ENCODE measurements at regions not wholly inside any gene's neighbourhood (a gene's known extent, or its start where the extent isn't known, plus 50 kb on each side); places are given as distances from the start of the nearest gene placed in this dataset.
A peak's percentile ranks its signal among the peaks of the same experiment; 100 is the strongest.

DNA sequence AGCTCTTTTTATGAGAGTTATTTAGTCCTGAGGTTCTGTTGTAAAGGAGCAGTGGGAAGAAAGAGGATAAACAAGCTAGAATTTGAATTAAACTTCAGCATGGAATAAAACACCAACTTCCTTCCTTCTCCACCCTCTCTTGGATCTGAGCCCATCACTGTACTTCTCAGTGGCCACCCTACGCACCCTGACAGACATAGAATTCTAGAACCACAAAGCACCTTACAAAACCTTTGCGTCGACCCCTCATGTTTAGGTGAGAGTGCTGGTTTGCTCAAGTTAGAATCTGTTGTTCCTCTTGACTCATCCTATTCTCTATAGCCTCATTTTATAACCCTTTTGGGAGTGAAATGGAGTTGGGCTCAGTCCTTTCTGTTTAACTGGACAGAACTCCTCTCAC, 84.6 kb upstream of the RPL34 start:
- no peak for DNase-seq (ENCODE audit: low spot score)
- Mint-ChIP-seq H3K4me1 (ENCODE audit: low read depth) (peaks cover 59% of the 10 kb centered on the region), H3K36me3 (ENCODE audit: low read depth) (peaks cover 10% of the 10 kb centered on the region), H3K4me3 (no peak overlapping the region), H3K27ac (no peak overlapping the region), H3K9me3 (no peaks in the 10 kb centered on the region), H3K27me3 (ENCODE audit: low read depth) (no peaks in the 10 kb centered on the region)

DNA sequence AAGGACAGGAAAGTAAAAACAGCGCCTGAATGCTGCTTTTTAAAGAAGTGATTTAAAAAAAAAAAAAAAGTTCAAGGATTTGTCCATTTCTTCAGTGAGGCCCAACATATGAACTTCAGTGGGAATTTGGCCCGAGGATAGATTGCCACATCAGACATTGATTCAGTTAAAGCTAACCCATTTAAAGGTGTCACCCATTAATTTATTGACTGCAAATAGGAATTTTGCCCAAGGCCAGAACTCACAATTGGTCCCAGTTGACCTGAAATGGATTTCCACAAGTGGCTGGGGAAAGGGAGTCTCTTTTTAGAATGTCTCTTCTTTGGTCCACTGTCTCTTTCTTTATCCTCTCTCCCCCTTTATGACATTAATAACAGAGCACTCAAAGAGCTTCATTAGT, 86.5 kb upstream of the RPL34 start:
- H3K27me3 Mint-ChIP-seq (ENCODE audit: low read depth) = no peaks in the 10 kb centered on the region
- H3K27ac Mint-ChIP-seq = no peak overlapping the region
- peaks cover 64% of the 10 kb centered on the region for H3K4me1 Mint-ChIP-seq (ENCODE audit: low read depth)
- DNase-seq (ENCODE audit: low spot score) = no peak
- peaks cover 10% of the 10 kb centered on the region for H3K36me3 Mint-ChIP-seq (ENCODE audit: low read depth)
- H3K4me3 Mint-ChIP-seq = peak overlapping the region; percentile 39
- H3K9me3 Mint-ChIP-seq = no peaks in the 10 kb centered on the region

DNA sequence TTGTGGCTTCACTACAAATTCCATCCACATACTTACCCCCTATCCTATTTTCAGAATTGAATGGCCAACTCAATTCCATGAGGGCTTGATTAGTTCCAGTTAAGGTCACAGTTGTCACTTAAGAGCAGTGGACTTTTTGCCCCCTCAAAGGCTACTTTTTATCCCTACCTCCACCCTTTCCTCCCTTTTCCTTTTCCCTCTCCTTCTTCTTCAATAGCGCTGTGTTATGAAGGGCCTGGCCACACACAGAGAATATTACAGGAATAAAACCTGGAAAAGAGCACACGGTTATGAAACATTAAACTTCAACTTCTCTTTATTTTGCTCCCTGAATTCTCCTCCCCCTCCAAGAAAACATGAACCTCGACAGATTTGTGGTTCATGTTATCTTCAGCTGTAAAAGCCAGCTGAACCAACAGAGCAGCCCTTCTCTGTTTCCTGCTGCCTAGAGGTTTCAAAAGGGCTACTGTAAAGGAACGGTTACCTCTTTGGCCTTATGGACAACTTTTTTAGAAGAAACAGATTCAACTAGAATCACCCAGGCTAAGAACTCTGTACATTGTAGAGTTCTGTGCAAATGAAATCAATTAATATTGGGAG, 87.0 kb upstream of the RPL34 start:
- Mint-ChIP-seq H3K9me3 (no peaks in the 10 kb centered on the region), H3K4me3 (peak overlapping the region; percentile 39), H3K4me1 (ENCODE audit: low read depth) (peaks cover 68% of the 10 kb centered on the region), H3K36me3 (ENCODE audit: low read depth) (peaks cover 10% of the 10 kb centered on the region), H3K27me3 (ENCODE audit: low read depth) (no peaks in the 10 kb centered on the region), H3K27ac (peak overlapping the region; percentile 9)
- DNase-seq (ENCODE audit: low spot score) = no peak

DNA sequence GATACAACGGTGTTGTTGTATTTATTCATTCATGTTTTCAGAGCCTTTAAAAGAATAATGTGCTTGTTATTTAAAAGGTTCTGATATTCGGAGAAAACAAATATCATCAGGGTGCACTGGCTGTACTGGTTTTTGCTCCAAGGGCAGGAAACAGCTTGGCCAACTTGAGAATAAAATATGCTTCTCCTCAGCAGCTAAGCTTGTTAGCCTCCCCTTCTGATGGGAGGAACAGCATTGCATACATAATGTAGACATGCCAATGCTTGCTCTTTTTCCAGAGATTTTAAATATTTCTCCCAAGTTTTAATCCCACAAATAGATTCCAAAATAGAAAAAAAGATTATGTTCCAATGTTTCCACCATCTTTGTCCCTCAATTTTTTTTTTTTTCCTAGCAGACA, 87.6 kb upstream of the RPL34 start:
- Mint-ChIP-seq H3K27ac (no peak overlapping the region), H3K27me3 (ENCODE audit: low read depth) (no peaks in the 10 kb centered on the region), H3K4me1 (ENCODE audit: low read depth) (peaks cover 71% of the 10 kb centered on the region), H3K4me3 (peak overlapping the region; percentile 39), H3K9me3 (no peaks in the 10 kb centered on the region), H3K36me3 (ENCODE audit: low read depth) (peaks cover 6% of the 10 kb centered on the region)
- no peak for DNase-seq (ENCODE audit: low spot score)

DNA sequence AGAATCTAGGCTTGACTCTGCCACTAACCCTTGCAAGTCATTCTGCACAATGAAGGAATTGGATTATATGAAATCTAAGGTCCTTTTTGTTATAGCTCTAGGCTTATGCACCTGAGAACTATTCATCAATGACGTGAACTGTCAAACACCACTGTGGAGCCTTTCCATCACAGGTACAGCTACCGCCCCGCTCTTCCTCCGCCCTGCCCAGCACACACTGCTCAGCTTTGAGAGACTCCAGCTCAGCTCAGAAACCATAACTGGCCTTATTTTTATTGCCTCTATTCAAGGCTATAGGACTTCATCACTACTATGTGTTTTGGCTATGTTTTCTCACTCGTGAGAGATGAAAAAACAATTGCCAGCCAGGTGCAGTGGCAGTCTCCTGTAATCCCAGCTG, 88.2 kb upstream of the RPL34 start:
- Mint-ChIP-seq H3K36me3 (ENCODE audit: low read depth) (peaks cover 9% of the 10 kb centered on the region), H3K4me3 (peak overlapping the region; percentile 62)

DNA sequence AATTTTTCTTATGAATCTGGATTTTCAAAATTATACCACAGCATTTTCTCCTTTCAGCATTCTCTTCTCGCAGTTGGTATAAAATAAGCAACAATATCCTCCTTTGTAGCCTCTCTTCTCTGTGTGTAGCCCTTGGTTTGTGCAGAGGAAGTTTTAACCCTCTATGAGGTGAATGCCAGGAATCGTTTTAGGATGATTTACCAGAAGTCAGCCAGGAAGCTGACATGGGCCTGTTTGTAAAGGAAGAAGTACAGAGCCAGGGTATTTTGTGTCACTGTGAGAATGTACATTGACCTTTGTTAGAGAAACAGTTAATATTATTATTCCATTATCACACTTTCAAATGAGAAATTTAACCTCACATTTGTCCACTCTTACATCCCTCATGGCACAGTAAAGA, 88.9 kb upstream of the RPL34 start:
- peaks cover 71% of the 10 kb centered on the region for H3K4me1 Mint-ChIP-seq (ENCODE audit: low read depth)
- H3K9me3 Mint-ChIP-seq = peaks cover 9% of the 10 kb centered on the region
- H3K36me3 Mint-ChIP-seq (ENCODE audit: low read depth) = peaks cover 14% of the 10 kb centered on the region
- H3K4me3 Mint-ChIP-seq = peak overlapping the region; percentile 62
- DNase-seq (ENCODE audit: low spot score) = no peak
- peak overlapping the region; percentile 62 for H3K27ac Mint-ChIP-seq
- H3K27me3 Mint-ChIP-seq (ENCODE audit: low read depth) = no peaks in the 10 kb centered on the region

More for the DNA sequence above, 88.2 kb upstream of the RPL34 start:
- Mint-ChIP-seq H3K4me1 (ENCODE audit: low read depth) (peaks cover 73% of the 10 kb centered on the region), H3K27ac (no peak overlapping the region), H3K27me3 (ENCODE audit: low read depth) (no peaks in the 10 kb centered on the region), H3K9me3 (peaks cover 4% of the 10 kb centered on the region)
- no peak for DNase-seq (ENCODE audit: low spot score)

DNA sequence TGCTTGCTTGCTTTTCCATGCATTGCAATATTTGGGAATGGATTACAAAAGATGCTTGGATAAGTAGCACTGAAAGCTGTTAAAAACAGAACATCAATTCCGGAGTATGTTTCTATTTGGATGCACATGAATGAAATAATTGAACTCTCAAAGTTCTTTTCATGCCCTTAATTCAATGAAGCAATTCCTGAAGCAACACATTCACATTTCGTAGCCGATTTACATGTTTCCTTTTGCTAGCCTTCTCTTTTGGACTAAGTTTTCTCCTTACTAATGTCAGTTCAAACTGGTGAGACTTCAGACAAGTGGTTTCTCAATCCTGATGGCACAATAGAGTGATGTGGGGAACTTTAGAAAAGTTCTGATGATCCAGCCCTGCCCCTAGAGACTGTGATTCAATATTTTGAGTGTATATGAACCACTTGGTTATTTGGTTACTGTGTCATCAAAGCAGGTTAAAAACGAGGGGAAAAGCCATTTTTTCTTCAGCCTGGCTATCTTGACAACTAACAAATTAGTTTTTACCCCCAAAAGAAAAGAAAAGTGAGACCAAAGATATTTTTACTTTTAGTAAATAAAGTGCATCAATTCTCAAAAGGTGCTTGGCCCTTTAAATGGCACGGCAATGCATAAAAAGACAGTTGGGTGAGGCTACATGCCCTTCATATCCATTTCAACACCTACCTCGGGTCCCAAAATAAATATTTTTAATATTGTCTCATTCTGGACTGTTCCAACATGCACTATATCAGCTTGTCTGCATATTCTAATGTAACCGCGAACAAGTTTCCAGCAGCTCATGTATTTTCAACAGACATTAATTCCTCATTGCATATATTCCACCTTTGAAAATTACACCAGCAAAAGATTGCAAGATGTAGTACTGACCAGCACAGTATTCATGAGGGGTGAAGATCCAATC, 90.1 kb upstream of the RPL34 start:
- Mint-ChIP-seq H3K36me3 (ENCODE audit: low read depth) (peaks cover 16% of the 10 kb centered on the region), H3K9me3 (peaks cover 20% of the 10 kb centered on the region), H3K4me1 (ENCODE audit: low read depth) (peaks cover 68% of the 10 kb centered on the region), H3K27me3 (ENCODE audit: low read depth) (no peaks in the 10 kb centered on the region), H3K4me3 (peak overlapping the region; percentile 16), H3K27ac (no peak overlapping the region)
- no peak for DNase-seq (ENCODE audit: low spot score)

DNA sequence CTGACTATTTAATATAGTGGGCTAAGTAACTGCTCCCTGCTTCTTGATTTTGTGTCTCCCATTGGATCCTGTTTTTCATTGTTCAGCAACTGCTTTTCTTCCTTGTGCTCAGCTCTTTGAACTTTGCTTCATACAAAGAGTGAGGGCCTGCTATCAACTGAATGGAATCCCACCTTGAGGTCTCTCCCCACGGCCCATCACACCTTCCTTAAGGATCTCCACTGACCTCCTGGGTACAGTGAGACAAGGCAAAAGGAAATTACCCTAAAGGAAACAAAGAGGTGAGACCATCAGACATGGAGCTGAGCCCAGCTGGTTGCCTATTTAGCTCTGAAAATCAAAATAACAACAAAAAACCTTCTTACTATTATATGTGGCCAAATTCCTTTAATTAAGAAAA, 91.3 kb upstream of the RPL34 start:
- no peaks in the 10 kb centered on the region for H3K27me3 Mint-ChIP-seq (ENCODE audit: low read depth)
- H3K9me3 Mint-ChIP-seq = peaks cover 28% of the 10 kb centered on the region
- DNase-seq (ENCODE audit: low spot score) = no peak
- H3K36me3 Mint-ChIP-seq (ENCODE audit: low read depth) = peaks cover 20% of the 10 kb centered on the region
- H3K4me3 Mint-ChIP-seq = no peak overlapping the region
- no peak overlapping the region for H3K27ac Mint-ChIP-seq
- H3K4me1 Mint-ChIP-seq (ENCODE audit: low read depth) = peaks cover 71% of the 10 kb centered on the region

DNA sequence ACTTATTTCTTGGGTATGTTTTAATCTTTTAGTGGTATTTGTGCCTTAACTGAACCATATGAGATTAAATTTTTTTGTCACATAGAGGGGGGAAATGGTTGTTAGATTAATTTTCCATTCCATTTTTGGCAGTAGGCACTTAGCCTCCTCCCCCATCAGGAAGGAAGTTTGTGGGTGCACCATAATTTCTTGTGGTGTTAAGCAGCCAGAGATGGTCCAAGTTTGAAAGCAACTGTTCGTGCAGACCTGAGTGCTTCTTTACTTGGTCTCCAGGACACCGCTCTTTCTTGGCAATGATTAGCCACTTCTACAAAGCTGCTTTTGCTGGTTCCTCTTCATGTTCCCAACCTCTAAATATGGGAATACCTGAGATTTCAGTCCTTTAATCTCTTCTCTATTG, 92.7 kb upstream of the RPL34 start:
- peak; percentile 25 for DNase-seq (ENCODE audit: low spot score)
- H3K4me1 Mint-ChIP-seq (ENCODE audit: low read depth) = peaks cover 57% of the 10 kb centered on the region

DNA sequence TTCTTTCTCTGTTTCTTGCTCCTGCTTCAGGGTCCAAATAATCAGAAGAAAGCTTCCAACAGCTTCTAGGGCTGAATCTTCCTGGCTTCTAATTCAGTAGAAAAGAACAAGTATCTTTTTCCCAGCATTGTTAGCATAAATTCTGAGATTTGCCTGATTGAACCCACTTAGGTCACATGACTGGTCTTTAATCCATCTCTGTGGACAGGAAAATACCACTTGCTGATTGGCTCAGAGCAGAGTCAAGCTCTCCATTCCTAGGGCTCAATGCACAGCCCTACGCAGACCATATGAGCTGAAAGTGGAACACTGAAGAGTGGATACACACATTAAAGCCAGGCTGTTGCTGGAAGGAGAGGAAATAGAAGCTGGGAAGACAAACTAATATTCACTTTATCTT, 99.6 kb upstream of the RPL34 start:
- H3K36me3 Mint-ChIP-seq (ENCODE audit: low read depth) = peaks cover 5% of the 10 kb centered on the region
- peaks cover 12% of the 10 kb centered on the region for H3K9me3 Mint-ChIP-seq
- H3K27me3 Mint-ChIP-seq (ENCODE audit: low read depth) = peaks cover 16% of the 10 kb centered on the region
- peaks cover 18% of the 10 kb centered on the region for H3K4me1 Mint-ChIP-seq (ENCODE audit: low read depth)
- DNase-seq (ENCODE audit: low spot score) = no peak
- no peak overlapping the region for H3K4me3 Mint-ChIP-seq
- no peak overlapping the region for H3K27ac Mint-ChIP-seq

More for the DNA sequence above, 92.7 kb upstream of the RPL34 start:
- peak overlapping the region; percentile 74 for H3K27ac Mint-ChIP-seq
- H3K36me3 Mint-ChIP-seq (ENCODE audit: low read depth) = peaks cover 18% of the 10 kb centered on the region
- peak overlapping the region; percentile 50 for H3K4me3 Mint-ChIP-seq
- peaks cover 28% of the 10 kb centered on the region for H3K9me3 Mint-ChIP-seq
- no peaks in the 10 kb centered on the region for H3K27me3 Mint-ChIP-seq (ENCODE audit: low read depth)

DNA sequence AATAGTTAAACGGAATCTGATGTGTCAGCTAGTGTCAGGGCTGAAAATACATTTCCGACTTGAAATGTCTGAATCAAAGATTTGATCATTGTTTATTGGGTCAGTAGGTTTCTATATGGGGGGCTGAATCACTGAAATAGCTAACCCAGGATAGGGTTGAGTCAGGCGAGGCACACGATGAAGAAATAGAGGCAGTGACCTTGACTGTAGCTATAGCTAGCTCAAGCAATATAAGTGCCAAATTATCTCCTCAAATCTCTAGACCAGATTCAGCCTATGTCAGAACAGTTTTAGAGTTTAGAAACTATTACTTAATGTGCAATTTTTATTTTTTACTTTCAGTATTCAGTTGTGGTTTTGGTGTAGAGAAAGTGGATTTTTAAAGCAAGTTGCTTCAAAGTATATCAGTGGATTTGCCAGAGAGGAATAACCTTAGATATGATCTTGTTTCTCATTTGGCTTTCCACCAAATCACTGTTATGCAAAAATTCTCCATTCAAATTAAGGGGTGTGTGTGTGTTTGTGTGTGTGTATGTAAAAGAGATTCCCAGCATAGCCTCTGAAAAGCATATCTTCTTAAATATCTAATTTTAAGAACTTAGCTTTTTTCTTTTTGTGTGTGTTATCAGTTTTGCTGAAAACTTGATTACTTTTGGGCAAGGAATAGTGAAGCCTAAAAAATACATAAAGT, 100.3 kb upstream of the RPL34 start:
- peaks cover 2% of the 10 kb centered on the region for H3K36me3 Mint-ChIP-seq (ENCODE audit: low read depth)
- no peak overlapping the region for H3K27ac Mint-ChIP-seq
- H3K27me3 Mint-ChIP-seq (ENCODE audit: low read depth) = peaks cover 16% of the 10 kb centered on the region
- peaks cover 6% of the 10 kb centered on the region for H3K9me3 Mint-ChIP-seq
- no peak for DNase-seq (ENCODE audit: low spot score)
- peaks cover 14% of the 10 kb centered on the region for H3K4me1 Mint-ChIP-seq (ENCODE audit: low read depth)
- H3K4me3 Mint-ChIP-seq = no peak overlapping the region

DNA sequence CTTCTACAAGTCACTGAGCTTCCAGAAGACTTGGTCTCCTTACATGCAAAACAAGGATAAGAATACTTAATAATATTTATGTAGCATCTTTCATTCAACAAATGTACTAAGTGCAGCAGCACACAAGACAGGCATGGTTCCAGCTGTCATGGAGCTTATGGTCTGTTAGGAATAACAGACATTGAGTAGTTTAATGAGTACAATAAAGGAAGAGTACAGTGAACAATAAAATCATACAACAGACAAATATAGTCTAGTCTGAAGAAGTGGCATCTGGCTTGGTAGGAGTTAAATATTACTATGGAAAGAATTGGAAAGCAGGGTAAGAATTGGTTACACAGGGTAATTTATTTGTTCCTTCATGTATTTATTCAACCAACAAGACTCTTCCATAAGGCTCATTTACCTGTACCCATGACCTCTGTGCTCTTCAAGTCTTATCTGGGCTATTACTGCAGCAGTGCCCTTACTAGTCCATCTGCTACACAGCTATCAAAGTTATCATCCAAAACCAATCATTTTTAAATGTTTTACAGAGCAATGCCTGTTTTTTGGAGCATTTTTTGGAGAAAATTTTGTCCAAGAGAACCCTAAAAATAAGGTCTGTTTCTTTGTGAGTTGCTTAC, 101.1 kb upstream of the RPL34 start:
- H3K4me3 Mint-ChIP-seq = no peak overlapping the region

DNA sequence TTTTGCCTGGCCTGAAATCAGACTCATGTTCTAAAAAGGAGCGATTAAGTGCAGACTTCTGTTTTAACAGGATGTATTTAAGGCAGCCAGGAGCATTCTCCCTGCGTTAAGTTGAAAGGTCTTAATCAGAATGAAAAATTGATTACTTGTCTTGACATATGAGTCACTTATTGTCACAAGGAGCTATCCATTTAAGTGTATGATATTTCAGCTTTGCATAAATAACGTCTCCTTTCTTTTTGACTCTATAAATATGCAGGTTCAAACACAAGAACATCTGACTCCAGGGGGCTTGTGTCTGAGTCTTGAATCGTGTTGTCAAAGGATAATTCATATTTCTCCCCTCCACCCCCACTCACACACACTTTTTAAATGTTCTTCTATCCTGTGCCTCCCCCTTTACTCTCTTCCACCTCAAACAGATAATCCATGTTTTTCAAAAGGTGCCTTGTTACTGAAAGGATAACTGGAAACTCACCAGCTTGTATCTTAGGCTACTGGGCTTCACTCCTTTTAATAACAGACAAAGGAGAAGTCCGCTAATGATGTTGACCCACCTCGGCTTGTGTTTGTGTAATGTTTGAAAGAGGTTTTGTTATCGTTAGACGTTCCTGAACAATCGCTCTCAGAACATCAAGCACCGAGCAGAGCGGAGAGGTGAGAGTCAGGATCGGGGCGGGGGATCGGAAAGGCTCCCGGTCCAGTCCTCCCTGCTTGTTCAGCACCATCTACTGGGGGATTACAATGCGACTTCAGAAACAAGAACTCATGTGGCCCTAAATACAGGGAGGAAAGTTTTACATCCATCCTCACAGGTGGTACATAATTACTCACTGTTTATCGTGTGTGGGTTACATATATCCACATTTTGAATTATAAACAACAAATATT, 107.5 kb upstream of the RPL34 start:
- H3K4me1 Mint-ChIP-seq (ENCODE audit: low read depth) = peaks cover 14% of the 10 kb centered on the region
- peaks cover 33% of the 10 kb centered on the region for H3K27me3 Mint-ChIP-seq (ENCODE audit: low read depth)
- DNase-seq (ENCODE audit: low spot score) = no peak
- H3K27ac Mint-ChIP-seq = no peak overlapping the region
- H3K4me3 Mint-ChIP-seq = peak overlapping the region; percentile 47
- H3K36me3 Mint-ChIP-seq (ENCODE audit: low read depth) = no peaks in the 10 kb centered on the region
- no peaks in the 10 kb centered on the region for H3K9me3 Mint-ChIP-seq

More for the DNA sequence above, 101.1 kb upstream of the RPL34 start:
- H3K27ac Mint-ChIP-seq = no peak overlapping the region
- peaks cover 16% of the 10 kb centered on the region for H3K27me3 Mint-ChIP-seq (ENCODE audit: low read depth)
- peaks cover 12% of the 10 kb centered on the region for H3K4me1 Mint-ChIP-seq (ENCODE audit: low read depth)
- no peak for DNase-seq (ENCODE audit: low spot score)
- no peaks in the 10 kb centered on the region for H3K9me3 Mint-ChIP-seq
- H3K36me3 Mint-ChIP-seq (ENCODE audit: low read depth) = no peaks in the 10 kb centered on the region

Measured in T-helper 2 cell treated with Interferon-gamma antibody and Interleukin-4, amounts not matched to agents 5 μg/mL and 100 μg/mL, for 36 hours (primary cell).